ENCODE measurements at regions not wholly inside any gene's neighbourhood (a gene's known extent, or its start where the extent isn't known, plus 50 kb on each side); places are given as distances from the start of the nearest gene placed in this dataset.

DNA sequence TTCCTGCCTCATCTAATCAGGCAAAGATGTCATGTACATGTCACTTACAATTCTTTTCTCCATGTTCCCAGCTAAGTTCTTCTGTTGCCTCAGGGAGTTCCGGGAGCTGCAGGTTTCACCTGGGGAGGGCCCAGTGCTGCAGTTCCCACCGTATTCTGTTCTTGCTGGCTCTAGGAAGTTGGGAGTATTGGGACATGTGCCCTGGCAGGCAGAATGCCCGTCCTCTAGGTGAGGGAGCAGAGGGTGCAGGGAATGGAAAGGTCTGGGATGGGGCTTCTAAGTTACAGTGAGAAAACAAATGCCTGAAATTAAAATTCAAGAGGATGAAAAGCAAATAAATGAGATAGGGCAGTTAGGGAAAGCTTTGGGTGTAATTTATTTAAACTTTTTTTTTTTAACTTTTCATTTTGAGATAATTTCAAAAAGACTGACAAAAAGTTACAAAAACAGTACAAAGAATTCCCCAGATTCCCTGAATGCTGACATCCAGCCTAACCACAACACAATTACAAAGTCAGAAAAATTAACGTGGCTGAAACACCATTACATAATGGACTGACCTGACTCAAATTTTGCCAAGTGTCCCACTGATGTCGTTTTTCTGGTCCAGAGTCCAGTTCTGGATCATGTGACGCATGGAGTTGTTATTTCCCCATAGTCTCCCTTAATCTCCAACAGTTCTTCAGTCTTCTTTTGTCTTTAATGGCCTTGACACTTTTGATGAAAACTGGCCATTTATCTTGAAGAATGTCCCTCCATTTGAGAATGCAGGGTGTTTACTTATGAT, 187.2 kb upstream of the MYL2 start:
- DNase-seq (ENCODE audit: low spot score) (no peak), ATAC-seq (no peak)
- intact Hi-C loops (cut with DNase I): no loop called here

DNA sequence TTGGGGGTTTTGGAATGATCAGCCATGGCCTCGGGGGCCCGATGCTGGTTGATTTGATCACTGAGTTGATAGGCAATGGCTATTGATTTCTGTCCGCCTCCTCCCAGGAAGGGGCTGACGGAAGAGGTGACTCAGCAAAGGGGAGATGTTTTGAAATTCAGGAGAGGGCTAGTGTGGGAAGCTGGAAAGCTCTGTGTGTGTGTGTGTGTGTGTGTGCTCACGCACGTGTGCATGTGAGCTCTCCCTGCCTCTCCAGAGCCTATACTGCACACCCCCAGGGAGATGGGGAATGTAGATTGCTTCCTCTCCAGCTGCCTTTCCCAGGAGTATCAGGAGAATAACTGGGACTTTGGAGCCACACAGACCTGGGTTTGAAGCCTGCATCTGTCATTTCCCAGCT, 184.9 kb upstream of the MYL2 start:
- ATAC-seq (no peak), DNase-seq (ENCODE audit: low spot score) (no peak)
- intact Hi-C loops (cut with DNase I): no loop called here

DNA sequence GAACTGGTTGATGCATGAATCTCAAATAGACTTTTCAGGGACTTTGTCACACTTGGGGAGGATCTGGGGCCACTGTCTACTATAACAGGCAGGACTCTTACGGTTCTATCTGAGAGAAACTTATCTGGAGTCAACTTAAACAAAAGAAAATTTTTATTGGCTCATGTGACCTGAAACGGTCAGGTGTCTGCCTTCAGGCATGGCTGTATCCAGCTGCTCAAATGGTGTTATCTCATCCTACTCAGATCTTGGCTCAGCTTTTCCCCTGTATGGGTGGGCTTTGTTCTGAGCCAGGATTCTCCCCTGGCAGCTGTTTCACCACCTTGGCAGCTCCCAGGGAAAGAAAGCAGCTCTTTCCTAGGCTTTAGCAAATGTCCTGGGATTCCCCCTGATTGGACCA, 183.2 kb upstream of the MYL2 start:
- DNase-seq (ENCODE audit: low spot score): no peak
- intact Hi-C loops (cut with DNase I): no loop called here
- ATAC-seq: no peak

DNA sequence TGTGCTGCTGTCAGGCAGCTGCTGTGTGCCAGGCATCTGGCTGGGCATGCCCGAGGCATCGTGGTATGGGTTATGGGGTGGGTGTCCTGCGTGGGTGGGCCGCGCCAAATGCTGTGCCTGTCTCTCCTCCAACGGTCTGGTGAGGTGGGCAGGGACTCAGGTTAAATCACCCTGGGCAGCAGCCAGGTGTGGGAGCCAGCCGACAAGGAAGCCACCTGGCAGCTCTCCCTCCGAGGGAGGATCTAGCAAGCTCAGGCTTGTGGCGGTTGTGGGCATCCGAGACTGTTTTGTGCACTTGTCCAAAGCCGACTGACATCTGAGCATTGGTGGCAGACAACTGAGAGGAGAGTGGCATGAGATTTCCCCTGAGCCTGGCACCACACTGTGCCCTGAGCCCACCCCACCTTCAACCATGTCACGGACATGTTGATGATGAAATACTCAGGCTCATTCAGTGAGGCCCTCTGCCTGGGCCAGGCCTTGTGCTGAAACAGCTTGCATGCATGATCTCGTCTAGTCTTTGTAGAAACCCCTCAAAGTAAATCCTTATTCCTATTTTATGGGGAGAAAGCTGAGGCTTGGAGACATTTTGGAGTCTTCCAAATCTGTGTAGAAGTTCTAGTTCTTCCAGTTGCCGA, 181.8 kb upstream of the MYL2 start:
- ATAC-seq: no peak
- intact Hi-C loops (cut with DNase I): no loop called here
- DNase-seq (ENCODE audit: low spot score): no peak

DNA sequence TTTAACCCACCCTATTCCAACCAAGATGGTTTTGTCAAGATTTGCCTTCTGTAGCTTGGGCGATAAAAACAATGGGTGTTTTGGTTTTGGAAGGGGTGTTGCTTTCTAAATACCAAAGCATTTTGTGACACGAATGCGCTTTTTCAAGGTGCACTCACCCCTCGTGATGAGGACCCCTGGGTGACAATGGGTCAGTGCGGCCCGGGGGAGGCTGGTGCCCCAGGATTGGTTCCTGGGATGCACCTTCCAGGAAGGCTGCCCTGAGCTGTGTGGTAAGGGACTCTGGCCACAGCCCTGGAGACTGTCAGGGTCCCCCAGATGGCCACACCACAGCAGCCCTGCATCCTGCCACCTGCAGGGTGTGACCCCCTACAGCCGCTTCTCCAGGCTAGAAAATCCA, 180.6 kb upstream of the MYL2 start:
- DNase-seq (ENCODE audit: low spot score): no peak
- intact Hi-C loops (cut with DNase I): no loop called here
- ATAC-seq: no peak

DNA sequence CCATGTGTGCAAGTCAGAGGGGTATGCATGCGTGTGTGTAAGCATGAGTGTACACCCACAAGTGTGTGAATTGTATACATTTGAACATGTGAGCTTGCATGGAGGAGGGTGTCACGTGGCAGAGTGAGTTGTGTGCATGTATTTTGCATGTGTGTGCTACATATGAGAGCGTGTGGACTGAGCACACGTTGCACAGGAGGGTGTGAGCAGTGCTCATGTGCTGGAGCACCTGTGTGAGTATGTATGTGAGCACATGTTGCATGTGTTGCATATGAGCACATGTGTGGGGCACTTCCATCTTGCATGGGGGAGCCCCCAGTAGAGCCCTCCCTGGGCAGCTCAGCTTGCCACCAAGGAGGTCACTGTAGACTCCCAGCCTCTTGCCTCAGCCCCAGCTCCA, 180.2 kb upstream of the MYL2 start:
- no peak for DNase-seq (ENCODE audit: low spot score)
- intact Hi-C loops (cut with DNase I): no loop called here
- ATAC-seq: no peak

DNA sequence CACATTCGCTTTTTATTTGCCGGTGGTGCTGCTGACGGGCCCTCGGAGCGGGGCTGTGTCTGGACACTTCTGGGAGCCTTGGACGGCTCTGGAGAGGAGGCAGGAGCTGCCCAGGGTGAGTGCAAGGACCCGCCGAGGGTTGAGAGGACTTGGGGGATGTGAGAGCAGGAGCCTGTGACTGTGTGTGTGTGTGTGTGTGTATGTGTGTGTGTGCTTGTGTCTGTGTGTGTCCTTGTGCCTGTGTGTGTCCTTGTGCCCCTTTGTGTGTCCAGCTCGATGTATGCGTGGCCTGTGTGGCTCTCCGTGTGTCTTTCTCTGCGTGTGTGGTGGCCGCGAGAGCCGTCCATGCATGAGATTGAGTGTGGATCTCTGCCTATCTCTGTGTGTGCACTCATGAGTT, 179.6 kb upstream of the MYL2 start:
- intact Hi-C loops (cut with DNase I): no loop called here
- no peak for ATAC-seq
- DNase-seq (ENCODE audit: low spot score): no peak

DNA sequence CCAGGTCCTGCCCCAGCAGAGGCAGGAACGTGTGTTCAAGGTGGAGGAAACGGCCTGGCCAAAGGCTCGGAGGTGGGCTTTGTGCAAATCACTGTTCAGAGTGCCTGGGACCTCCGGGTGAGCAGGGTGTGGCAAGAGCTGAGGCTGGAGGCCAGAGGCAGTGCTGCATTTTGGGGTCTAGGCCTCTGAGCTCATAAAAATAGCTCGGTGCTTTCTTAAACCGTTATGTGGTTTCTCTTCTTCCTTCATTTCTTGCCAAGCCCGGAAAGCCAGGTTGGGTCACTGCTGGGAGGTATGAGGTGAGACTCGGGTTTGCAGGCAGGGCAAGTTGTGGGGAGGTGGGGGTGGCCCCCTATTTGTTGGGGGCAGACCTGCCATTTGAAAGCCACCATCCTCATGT, 178.8 kb upstream of the MYL2 start:
- intact Hi-C loops (cut with DNase I): no loop called here
- ATAC-seq (no peak), DNase-seq (ENCODE audit: low spot score) (no peak)

DNA sequence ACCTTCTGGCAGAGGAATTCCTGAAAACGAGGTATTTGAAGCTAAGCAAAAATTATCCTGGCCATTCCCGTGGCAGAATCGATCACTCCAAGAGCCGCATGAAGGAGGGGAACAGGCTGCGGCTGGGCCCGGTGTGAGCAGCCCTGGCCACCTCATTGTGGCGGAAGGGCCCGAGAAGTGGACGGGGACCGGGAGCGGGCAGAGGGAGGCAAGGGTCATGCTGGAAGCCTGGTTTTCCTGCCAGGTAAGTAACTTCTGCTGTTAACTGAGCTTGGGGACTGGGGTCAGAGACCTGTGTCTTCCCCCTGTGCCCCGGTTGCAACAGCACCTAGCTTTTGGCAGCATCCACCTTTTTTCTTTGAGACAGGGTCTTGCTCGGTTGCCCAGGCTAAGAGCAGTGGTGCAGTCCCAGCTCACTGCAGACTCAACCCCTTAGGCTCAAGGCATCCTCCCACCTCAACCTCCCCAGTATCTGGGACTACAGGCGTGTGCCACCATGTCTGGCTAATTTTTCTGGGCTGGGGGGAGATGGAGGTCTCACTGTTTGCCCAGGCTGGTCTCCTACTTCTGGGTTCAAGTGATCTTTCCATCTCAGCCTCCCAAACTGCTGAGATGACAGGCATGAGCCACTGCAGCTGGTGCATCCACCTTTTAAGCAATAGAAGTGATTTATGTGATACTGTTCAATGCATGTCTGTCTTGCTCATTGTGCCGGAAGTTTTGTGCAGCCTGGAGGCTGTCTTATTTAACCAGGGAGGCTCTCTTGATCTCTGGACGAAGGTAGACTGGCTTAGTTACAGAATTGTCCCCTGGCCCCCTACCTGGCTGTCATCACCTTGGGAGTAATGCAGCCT, 174.0 kb upstream of the MYL2 start:
- no peak for DNase-seq (ENCODE audit: low spot score)
- intact Hi-C loops (cut with DNase I): no loop called here
- ATAC-seq: no peak

DNA sequence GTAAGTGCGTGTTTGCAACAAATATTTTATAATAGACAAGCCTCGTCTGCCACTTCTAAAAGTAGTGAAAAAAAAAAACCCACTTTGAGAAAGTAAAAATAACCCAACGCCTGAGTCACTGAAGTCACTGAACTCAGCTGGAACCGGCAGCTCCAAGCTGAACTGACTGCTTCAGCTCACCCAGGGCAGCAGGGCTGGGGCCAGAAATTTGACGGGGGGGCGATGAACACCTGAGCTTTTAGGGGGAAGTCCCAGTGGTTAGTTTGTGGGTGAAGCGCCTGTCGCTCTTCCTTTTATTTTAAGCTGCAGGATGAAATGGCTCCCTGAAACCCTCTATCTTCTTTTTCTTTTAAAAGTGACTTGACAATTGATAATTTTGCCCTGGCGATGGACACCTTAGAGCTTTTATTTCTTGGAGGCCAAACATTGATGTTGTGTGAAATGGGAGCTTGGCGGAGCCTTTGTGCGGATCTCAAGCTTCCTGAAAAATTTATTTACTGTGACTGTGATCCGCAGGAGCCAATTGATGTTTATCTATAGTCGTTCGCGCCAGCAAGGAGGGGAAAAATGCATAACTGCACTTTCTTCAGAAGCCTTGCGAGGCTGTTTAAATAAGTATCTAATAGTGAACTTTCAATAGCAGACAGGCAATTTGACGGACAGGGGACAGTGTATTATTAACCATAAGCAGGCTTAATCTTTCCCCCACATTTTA, 173.2 kb upstream of the MYL2 start:
- DNase-seq (ENCODE audit: low spot score) (no peak), ATAC-seq (no peak)
- intact Hi-C loops (cut with DNase I): no loop called here

DNA sequence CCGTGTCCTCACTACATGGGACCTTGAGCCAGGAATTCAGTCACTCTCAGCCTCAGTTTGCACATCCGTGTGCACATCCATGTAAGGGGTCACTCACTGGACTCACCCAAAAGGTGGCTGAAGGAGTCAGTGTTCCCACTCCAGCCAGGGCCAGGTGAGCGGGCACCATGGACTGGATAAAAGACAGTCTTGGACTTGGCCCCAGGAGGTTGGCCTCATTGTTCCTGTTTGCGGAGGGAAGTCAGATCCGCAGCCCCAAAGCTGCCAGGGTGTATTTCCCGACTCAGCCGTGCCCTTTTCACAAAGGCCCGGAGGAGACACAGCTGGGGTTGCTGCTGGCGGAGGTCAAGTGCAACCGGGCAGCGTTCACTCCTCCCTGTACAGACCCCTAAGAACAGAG, 170.7 kb upstream of the MYL2 start:
- ATAC-seq (no peak), DNase-seq (ENCODE audit: low spot score) (no peak)
- intact Hi-C loops (cut with DNase I): no loop called here

DNA sequence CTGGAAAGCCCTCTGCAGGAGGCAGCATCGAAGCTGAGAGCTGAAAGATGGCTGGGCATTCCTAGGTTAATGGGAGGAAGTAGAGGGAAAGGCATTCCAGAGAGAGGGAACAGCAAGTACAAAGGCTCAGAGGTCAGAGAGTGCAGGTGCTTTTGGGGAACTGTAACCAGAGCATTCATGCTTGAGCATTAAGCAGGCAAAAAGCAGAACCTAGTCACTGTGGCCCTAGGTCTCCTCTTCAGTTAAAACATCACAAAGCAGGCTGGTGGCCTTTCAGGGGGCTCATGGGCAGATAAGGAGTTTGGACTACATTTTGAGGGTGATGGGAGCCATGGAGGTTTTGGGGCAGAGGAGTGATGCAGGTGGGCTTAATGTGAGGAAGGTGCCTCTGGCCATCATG, 169.2 kb upstream of the MYL2 start:
- intact Hi-C loops (cut with DNase I): no loop called here
- DNase-seq (ENCODE audit: low spot score) (no peak), ATAC-seq (no peak)

DNA sequence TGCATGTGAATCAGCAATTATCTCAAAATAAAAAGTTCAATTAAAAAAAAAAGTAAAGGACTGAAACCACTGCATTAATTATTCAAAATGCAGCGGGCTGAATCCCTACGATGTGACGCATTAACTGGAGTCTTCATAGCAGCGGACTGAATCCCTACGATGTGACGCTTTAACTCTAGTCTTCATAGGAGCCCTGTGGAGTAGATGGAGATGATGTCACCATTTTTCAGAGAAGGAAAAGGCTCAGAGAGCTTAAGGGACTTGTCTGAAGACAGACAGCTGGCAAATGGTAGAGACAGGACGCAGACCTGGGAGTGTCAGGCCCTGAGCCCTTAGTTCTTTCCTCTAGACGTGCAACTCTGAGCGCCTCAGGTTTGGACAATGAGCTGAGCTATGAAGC, 168.0 kb upstream of the MYL2 start:
- no peak for DNase-seq (ENCODE audit: low spot score)
- ATAC-seq: no peak
- intact Hi-C loops (cut with DNase I): no loop called here

DNA sequence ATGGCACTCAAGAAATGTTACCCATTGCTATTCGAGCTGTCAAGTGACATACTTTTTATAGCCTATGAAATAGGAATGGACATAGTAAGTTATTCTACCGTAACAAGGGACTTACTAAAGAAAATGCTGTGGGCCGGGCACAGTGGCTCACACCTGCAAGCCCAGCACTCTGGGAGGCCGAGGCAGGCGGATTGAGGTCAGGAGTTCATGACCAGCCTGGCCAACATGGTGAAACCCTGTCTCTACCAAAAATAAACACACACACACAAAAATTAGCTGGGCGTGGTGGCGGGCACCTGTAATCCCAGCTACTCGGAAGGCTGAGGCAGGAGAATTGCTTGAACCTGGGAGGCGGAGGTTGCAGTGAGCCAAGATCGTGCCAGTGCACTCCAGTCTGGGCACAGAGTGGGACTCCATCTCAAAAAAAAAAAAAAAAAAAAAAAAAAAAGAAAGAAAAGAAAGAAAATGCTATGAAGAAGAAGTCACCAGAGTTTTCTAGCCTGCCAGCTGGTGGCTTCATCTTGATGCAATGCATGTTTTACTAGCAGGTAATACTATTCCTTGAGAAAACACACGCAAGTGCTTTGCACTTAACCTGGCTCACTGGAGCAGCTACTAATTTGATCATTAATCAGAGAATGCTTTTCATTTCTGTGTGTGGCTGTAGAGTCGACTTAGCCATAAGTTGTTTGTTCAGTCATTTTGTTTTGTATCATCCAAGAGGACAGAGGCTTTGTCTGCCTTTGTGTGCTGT, 166.7 kb upstream of the MYL2 start:
- ATAC-seq (no peak), DNase-seq (ENCODE audit: low spot score) (no peak)
- intact Hi-C loops (cut with DNase I): no loop called here

DNA sequence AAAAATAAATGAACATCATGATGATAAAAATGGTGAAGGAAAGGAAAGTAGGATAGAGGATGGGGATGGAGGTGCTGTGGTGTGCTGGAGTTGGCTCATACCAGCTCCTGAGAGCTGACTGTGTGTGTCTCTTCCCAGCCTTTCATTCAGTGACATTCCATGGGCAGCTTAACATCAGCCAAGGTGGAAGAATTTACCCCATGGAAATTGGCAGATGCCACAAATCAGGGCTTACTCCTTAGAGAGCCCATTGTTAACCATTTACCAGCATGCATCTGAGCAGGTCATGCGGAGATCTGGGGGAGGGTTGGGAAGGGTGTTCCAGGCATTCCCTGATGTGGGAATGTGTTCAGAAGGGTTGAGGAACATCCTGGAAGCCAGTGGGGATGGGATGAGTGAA, 164.7 kb upstream of the MYL2 start:
- intact Hi-C loops (cut with DNase I): no loop called here
- ATAC-seq (no peak), DNase-seq (ENCODE audit: low spot score) (no peak)

DNA sequence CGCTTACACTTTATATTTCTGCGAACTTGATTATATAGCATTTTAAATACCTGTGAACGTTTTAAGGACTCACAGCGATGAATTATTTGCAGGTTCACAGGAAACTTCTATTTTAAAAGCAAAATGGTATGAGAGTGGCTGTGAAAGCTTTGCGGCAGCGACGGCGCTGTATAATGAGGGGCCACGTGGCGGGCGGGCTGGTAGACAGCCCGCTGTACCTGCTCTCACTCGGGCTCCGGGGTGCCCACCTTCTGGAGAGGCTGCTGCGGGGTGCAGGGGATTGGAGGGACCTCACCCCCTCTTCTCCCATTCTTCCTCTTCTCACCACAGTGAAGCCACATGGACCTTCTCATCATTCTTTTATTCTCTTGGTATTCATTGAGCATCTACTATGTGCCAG, 164.2 kb upstream of the MYL2 start:
- DNase-seq (ENCODE audit: low spot score) (no peak), ATAC-seq (no peak)
- intact Hi-C loops (cut with DNase I): no loop called here

DNA sequence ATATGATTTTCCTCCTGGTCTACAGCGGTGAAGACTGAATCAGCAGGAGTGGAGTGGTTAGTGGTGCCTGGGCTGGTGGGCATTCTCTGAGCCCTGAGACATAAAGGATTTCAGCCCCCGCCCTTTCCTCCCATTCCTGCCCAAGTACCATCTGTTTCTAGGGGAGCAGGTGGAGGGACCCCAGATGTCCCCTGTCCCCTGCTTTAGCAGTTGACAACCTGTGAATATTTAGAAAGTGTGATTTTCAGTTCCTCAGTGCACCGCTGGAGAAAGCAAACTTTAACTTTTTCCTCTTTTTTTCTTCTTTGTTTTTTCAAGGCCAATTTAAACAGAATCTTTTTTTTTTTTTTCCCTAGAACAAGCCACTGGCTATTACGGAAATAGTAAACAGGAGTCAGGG, 163.8 kb upstream of the MYL2 start:
- no peak for DNase-seq (ENCODE audit: low spot score)
- ATAC-seq: no peak
- intact Hi-C loops (cut with DNase I): no loop called here

DNA sequence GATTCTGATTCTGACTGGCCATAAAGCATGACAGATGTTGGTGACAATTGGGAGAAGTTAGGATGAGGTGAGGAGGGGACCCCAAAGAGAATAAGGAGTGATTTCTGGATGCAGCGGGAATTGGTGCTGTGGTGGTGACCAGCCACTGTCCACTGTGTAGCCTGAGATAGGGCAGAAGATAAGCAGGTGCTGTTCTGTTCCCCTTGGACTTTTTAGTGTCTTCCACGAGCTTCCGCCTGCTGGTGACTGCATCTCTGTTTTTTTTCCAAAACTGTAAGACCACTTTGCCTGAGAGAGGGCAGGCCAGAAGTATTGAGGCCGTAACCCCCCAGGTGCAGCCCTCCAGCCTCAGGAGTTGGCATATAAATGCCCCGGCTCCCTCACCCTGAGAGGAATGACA, 161.2 kb upstream of the MYL2 start:
- DNase-seq (ENCODE audit: low spot score): no peak
- intact Hi-C loops (cut with DNase I): no loop called here
- ATAC-seq: no peak

DNA sequence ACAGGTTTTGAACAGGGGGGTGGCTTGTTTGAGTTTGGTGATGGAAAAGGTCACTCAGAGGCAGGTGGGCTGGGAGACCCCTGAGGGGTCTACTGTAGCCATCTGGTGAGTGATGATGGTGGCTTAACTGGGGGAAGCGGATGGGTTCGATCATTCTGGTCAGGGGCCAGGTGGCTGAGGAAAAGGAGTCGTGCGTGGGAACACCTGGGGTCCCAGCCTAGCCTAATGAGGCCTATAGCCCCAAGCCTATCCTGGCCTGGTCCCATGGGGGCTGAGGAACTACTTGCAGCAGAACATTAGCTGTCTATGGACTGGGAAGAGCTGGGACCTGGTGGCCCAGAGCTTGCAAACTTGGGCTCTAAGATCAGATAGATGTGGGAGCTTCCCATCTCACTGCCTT, 158.4 kb upstream of the MYL2 start:
- DNase-seq (ENCODE audit: low spot score) (no peak), ATAC-seq (no peak)
- intact Hi-C loops (cut with DNase I): no loop called here

All from sciatic nerve (tissue), 2 donors.